ENCODE measurements at regions not wholly inside any gene's neighbourhood (a gene's known extent, or its start where the extent isn't known, plus 50 kb on each side); places are given as distances from the start of the nearest gene placed in this dataset.

GRCh38 chr16:73537921-73538320 lies 490.0 kb upstream of the ZFHX3 start:
- Mint-ChIP-seq H3K36me3 (no peaks in the 10 kb centered on the region), H3K9me3 (peaks cover 11% of the 10 kb centered on the region), H3K27me3 (peaks cover 4% of the 10 kb centered on the region), H3K27ac (no peak overlapping the region), H3K4me3 (no peak overlapping the region), H3K4me1 (ENCODE audit: unreplicated experiment) (peaks cover 7% of the 10 kb centered on the region)
- DNase-seq (ENCODE audit: extremely low spot score, unreplicated experiment), result no peak
- TF ChIP-seq, protein P1, sequence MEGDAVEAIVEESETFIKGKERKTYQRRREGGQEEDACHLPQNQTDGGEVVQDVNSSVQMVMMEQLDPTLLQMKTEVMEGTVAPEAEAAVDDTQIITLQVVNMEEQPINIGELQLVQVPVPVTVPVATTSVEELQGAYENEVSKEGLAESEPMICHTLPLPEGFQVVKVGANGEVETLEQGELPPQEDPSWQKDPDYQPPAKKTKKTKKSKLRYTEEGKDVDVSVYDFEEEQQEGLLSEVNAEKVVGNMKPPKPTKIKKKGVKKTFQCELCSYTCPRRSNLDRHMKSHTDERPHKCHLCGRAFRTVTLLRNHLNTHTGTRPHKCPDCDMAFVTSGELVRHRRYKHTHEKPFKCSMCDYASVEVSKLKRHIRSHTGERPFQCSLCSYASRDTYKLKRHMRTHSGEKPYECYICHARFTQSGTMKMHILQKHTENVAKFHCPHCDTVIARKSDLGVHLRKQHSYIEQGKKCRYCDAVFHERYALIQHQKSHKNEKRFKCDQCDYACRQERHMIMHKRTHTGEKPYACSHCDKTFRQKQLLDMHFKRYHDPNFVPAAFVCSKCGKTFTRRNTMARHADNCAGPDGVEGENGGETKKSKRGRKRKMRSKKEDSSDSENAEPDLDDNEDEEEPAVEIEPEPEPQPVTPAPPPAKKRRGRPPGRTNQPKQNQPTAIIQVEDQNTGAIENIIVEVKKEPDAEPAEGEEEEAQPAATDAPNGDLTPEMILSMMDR (conservative IDR thresholded peaks at IDR 0.05), result no peak

- H3K27me3 Mint-ChIP-seq, result no peaks in the 10 kb centered on the region
- no peak for DNase-seq (ENCODE audit: extremely low spot score, unreplicated experiment)
- no peak overlapping the region for H3K4me3 Mint-ChIP-seq
- peaks cover 15% of the 10 kb centered on the region for H3K9me3 Mint-ChIP-seq
- peaks cover 7% of the 10 kb centered on the region for H3K4me1 Mint-ChIP-seq (ENCODE audit: unreplicated experiment)
- H3K27ac Mint-ChIP-seq, result no peak overlapping the region
- no peaks in the 10 kb centered on the region for H3K36me3 Mint-ChIP-seq
- TF ChIP-seq, protein P1 (conservative IDR thresholded peaks at IDR 0.05), result no peak
These were observed 489.0 kb upstream of the ZFHX3 start for GRCh38 chr16:73536931-73537330.

GRCh38 chr16:73531021-73531420 lies 483.1 kb upstream of the ZFHX3 start:
- no peaks in the 10 kb centered on the region for H3K36me3 Mint-ChIP-seq
- DNase-seq (ENCODE audit: extremely low spot score, unreplicated experiment), result no peak
- H3K9me3 Mint-ChIP-seq, result peaks cover 15% of the 10 kb centered on the region
- peaks cover 3% of the 10 kb centered on the region for H3K27me3 Mint-ChIP-seq
- no peak overlapping the region for H3K27ac Mint-ChIP-seq
- TF ChIP-seq, protein P1 (conservative IDR thresholded peaks at IDR 0.05), result no peak
- no peaks in the 10 kb centered on the region for H3K4me1 Mint-ChIP-seq (ENCODE audit: unreplicated experiment)
- no peak overlapping the region for H3K4me3 Mint-ChIP-seq

GRCh38 chr16:73530529-73530928 lies 482.6 kb upstream of the ZFHX3 start:
- Mint-ChIP-seq H3K4me1 (ENCODE audit: unreplicated experiment) (no peaks in the 10 kb centered on the region), H3K9me3 (peaks cover 15% of the 10 kb centered on the region), H3K36me3 (no peaks in the 10 kb centered on the region), H3K27me3 (peaks cover 3% of the 10 kb centered on the region), H3K27ac (no peak overlapping the region), H3K4me3 (no peak overlapping the region)
- DNase-seq (ENCODE audit: extremely low spot score, unreplicated experiment), result no peak
- TF ChIP-seq, protein P1 (conservative IDR thresholded peaks at IDR 0.05), result no peak

DNA sequence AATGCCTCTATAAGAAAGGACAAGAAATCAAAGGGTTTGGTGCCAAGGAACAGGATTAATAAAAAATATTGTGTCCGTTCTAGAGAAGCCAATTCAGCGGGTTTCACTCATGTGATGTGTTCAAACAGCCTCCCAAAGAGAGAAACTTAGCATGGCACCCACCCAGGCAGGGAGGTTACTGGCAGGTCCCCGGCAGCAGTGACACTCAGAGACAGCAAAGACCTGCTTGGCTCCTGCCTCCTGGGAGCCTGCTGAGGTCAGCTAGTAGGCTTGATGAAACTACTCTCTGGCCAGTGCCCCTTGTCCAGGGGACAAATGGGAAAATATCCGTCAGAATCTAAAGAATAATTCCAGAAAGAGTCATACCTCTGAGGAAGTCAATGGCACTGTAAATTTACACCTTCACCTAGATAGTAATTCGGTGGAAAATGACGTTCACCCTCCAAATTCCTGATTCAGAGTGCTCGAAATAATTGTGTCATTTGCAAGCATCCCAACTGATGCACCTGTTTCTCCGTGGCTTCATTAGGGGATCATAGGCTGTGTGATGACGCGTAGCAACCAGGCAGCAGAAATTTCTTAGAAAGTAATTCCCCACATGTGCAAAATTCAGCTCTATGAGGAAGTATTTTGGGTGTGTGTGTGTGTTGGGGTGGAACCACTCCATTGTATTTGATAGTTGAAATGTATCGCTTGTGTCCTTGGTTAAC lies 481.5 kb upstream of the ZFHX3 start:
- no peak overlapping the region for H3K27ac Mint-ChIP-seq

More for the DNA sequence above, 481.5 kb upstream of the ZFHX3 start:
- peaks cover 14% of the 10 kb centered on the region for H3K9me3 Mint-ChIP-seq
- no peaks in the 10 kb centered on the region for H3K4me1 Mint-ChIP-seq (ENCODE audit: unreplicated experiment)
- H3K4me3 Mint-ChIP-seq, result no peak overlapping the region
- TF ChIP-seq, protein P1 (conservative IDR thresholded peaks at IDR 0.05), result no peak
- H3K36me3 Mint-ChIP-seq, result no peaks in the 10 kb centered on the region
- H3K27me3 Mint-ChIP-seq, result peaks cover 3% of the 10 kb centered on the region
- no peak for DNase-seq (ENCODE audit: extremely low spot score, unreplicated experiment)
